ENCODE measurements at regions not wholly inside any gene's neighbourhood (a gene's known extent, or its start where the extent isn't known, plus 50 kb on each side); places are given as distances from the start of the nearest gene placed in this dataset.

DNA sequence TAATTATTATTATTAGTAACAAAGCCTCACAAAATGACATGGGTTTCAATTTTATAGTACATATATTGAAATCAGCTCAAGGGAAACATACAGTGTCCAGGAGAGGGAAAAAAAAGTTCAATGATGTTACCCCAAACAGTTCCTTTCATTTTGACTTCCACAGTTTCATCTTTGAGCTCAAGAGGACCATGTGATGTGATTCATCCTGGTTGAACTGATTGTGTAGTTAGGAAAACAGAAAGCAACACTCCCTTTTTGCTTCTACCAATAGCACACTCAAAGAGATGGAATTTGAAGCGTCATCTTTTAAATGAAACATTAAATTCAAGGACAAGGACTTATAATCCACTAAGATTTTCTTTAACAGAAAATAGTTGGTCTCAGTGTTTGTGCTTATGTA, 461.0 kb downstream of the FOXG1 start (continued):
- TF ChIP-seq GLI2 (tag by site-specific recombination; IDR thresholded peaks at IDR 0.05; ENCODE audit: borderline replicate concordance, low read depth) = no peak

DNA sequence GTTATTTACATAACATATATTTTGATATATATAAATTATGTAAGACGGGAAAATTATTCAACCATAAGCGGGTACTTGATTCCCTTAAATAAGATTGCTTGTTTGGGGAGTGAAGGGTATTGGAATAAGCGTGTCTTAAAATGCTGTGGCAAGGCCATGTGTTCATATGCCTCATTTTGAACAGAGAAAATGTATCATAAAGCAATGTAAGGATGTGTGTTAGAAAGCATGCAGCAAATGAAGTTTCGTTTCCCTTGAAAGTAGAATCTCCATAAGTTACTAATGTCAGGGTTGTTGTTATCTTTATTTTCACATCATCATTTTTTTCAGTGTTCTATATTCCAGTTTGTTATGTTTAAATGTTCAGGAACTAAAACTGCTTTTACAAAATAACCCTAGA, 465.6 kb downstream of the FOXG1 start:
- no peak overlapping the region for H3K4me3 ChIP-seq (ENCODE audit: low read depth, low read length)
- no peaks in the 10 kb centered on the region for H3K4me1 ChIP-seq (ENCODE audit: control insufficient read depth, insufficient read depth, low read length)
- ChIA-PET POLR2A (no interaction called here), CTCF (interaction anchor here (0.8 kb wide), 1 partner anchor 11 kb away, joined by 3 read pairs; no protein-coding TSS in a partner anchor)
- H3K9me3 ChIP-seq (ENCODE audit: control insufficient read depth, insufficient read depth, low read depth, low read length) = no peaks in the 10 kb centered on the region
- no peaks in the 10 kb centered on the region for H3K36me3 ChIP-seq (ENCODE audit: control insufficient read depth in 2 of 2, insufficient read depth in 1 of 2, low read length in 2 of 2)
- H3K27ac ChIP-seq (ENCODE audit: extremely low read depth, low read depth, low read length) = no peak overlapping the region
- no peak for TF ChIP-seq ZNF623 (tag by site-specific recombination; IDR thresholded peaks at IDR 0.05)
- no peak for TF ChIP-seq ZNF37A (tag by site-specific recombination; IDR thresholded peaks at IDR 0.05)

DNA sequence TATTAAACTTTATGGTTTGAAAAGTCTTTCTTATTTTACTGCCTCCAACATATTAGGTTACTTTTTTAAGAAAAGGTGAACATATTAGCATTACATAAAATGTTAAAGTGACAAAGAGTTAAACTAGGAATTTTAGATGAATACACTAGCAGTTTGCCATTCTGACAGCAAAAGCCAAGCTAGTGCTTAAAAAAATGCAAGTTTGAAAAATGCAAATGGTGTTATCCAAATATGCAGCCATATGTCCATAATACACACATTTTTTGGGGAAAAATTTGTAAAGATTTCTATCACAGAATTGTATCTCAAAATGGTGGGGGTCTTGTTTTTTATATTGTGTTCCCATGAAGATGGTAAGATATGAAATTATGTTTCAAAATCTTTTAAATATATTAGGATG, 466.1 kb downstream of the FOXG1 start:
- Histone ChIP-seq H3K4me3 (ENCODE audit: low read depth, low read length) (no peak overlapping the region), H3K36me3 (ENCODE audit: control insufficient read depth in 2 of 2, insufficient read depth in 1 of 2, low read length in 2 of 2) (no peaks in the 10 kb centered on the region), H3K9me3 (ENCODE audit: control insufficient read depth, insufficient read depth, low read depth, low read length) (no peaks in the 10 kb centered on the region), H3K27ac (ENCODE audit: extremely low read depth, low read depth, low read length) (no peak overlapping the region), H3K4me1 (ENCODE audit: control insufficient read depth, insufficient read depth, low read length) (no peaks in the 10 kb centered on the region)
- POLR2A ChIA-PET = no interaction called here
- CTCF ChIA-PET = interaction anchor here (0.8 kb wide), 1 partner anchor 11 kb away, joined by 3 read pairs; no protein-coding TSS in a partner anchor
- TF ChIP-seq BCL11A (tag by site-specific recombination; IDR thresholded peaks at IDR 0.05; ENCODE audit: low read depth) = no peak
- no peak for TF ChIP-seq FEZF1 (tag by site-specific recombination; IDR thresholded peaks at IDR 0.05)

DNA sequence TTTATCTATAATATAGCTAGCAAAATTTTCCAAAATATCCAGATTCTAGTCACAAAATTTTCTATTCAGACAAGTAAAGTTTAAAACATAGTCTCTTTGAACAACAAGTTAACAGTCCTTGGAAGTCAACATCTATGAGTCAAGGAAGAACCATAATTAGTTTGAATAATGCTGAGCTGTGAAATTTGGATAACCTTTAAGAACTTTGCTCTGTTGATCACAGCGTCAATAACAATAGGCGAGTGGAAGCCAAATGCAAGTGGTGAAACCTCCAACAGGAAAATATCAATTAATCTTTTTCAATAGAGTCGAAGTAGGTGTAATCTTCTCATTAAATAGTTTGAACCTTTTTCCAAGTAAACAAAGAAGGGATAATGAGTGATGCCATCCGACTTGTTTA, 466.6 kb downstream of the FOXG1 start:
- no peak overlapping the region for H3K4me3 ChIP-seq (ENCODE audit: low read depth, low read length)
- CTCF ChIA-PET = interaction anchor here (0.8 kb wide), 1 partner anchor 10 kb away, joined by 3 read pairs; no protein-coding TSS in a partner anchor
- POLR2A ChIA-PET = no interaction called here
- H3K36me3 ChIP-seq (ENCODE audit: control insufficient read depth in 2 of 2, insufficient read depth in 1 of 2, low read length in 2 of 2) = no peaks in the 10 kb centered on the region
- H3K4me1 ChIP-seq (ENCODE audit: control insufficient read depth, insufficient read depth, low read length) = no peaks in the 10 kb centered on the region
- H3K27ac ChIP-seq (ENCODE audit: extremely low read depth, low read depth, low read length) = no peak overlapping the region
- H3K9me3 ChIP-seq (ENCODE audit: control insufficient read depth, insufficient read depth, low read depth, low read length) = no peaks in the 10 kb centered on the region
- TF ChIP-seq ZNF423 (tag by site-specific recombination; IDR thresholded peaks at IDR 0.05) (no peak), ZNF214 (tag by site-specific recombination; IDR thresholded peaks at IDR 0.05; ENCODE audit: borderline replicate concordance) (no peak), ZNF596 (tag by site-specific recombination; IDR thresholded peaks at IDR 0.05) (no peak), SALL2 (tag by site-specific recombination; IDR thresholded peaks at IDR 0.05; ENCODE audit: borderline replicate concordance) (no peak), ZFP69B (tag by site-specific recombination; IDR thresholded peaks at IDR 0.05) (no peak), ZNF112 (tag by site-specific recombination; IDR thresholded peaks at IDR 0.05) (no peak), ZBTB48 (tag by site-specific recombination; IDR thresholded peaks at IDR 0.05) (no peak), ZEB2 (tag by site-specific recombination; IDR thresholded peaks at IDR 0.05) (no peak), MZF1 (tag by site-specific recombination; IDR thresholded peaks at IDR 0.05; ENCODE audit: borderline replicate concordance) (no peak), ZNF2 (tag by site-specific recombination; IDR thresholded peaks at IDR 0.05) (no peak), ZNF791 (tag by site-specific recombination; IDR thresholded peaks at IDR 0.05) (no peak), ZNF610 (tag by site-specific recombination; IDR thresholded peaks at IDR 0.05; ENCODE audit: borderline replicate concordance) (no peak)
- TF ChIP-seq, protein P1, sequence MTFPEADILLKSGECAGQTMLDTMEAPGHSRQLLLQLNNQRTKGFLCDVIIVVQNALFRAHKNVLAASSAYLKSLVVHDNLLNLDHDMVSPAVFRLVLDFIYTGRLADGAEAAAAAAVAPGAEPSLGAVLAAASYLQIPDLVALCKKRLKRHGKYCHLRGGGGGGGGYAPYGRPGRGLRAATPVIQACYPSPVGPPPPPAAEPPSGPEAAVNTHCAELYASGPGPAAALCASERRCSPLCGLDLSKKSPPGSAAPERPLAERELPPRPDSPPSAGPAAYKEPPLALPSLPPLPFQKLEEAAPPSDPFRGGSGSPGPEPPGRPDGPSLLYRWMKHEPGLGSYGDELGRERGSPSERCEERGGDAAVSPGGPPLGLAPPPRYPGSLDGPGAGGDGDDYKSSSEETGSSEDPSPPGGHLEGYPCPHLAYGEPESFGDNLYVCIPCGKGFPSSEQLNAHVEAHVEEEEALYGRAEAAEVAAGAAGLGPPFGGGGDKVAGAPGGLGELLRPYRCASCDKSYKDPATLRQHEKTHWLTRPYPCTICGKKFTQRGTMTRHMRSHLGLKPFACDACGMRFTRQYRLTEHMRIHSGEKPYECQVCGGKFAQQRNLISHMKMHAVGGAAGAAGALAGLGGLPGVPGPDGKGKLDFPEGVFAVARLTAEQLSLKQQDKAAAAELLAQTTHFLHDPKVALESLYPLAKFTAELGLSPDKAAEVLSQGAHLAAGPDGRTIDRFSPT (tag by site-specific recombination; IDR thresholded peaks at IDR 0.05) = no peak
- TF ChIP-seq, protein P2, sequence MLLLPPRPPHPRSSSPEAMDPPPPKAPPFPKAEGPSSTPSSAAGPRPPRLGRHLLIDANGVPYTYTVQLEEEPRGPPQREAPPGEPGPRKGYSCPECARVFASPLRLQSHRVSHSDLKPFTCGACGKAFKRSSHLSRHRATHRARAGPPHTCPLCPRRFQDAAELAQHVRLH (tag by site-specific recombination; IDR thresholded peaks at IDR 0.05) = no peak
- TF ChIP-seq, protein P3, sequence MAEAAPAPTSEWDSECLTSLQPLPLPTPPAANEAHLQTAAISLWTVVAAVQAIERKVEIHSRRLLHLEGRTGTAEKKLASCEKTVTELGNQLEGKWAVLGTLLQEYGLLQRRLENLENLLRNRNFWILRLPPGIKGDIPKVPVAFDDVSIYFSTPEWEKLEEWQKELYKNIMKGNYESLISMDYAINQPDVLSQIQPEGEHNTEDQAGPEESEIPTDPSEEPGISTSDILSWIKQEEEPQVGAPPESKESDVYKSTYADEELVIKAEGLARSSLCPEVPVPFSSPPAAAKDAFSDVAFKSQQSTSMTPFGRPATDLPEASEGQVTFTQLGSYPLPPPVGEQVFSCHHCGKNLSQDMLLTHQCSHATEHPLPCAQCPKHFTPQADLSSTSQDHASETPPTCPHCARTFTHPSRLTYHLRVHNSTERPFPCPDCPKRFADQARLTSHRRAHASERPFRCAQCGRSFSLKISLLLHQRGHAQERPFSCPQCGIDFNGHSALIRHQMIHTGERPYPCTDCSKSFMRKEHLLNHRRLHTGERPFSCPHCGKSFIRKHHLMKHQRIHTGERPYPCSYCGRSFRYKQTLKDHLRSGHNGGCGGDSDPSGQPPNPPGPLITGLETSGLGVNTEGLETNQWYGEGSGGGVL (tag by site-specific recombination; IDR thresholded peaks at IDR 0.05) = no peak
- TF ChIP-seq, protein P4, sequence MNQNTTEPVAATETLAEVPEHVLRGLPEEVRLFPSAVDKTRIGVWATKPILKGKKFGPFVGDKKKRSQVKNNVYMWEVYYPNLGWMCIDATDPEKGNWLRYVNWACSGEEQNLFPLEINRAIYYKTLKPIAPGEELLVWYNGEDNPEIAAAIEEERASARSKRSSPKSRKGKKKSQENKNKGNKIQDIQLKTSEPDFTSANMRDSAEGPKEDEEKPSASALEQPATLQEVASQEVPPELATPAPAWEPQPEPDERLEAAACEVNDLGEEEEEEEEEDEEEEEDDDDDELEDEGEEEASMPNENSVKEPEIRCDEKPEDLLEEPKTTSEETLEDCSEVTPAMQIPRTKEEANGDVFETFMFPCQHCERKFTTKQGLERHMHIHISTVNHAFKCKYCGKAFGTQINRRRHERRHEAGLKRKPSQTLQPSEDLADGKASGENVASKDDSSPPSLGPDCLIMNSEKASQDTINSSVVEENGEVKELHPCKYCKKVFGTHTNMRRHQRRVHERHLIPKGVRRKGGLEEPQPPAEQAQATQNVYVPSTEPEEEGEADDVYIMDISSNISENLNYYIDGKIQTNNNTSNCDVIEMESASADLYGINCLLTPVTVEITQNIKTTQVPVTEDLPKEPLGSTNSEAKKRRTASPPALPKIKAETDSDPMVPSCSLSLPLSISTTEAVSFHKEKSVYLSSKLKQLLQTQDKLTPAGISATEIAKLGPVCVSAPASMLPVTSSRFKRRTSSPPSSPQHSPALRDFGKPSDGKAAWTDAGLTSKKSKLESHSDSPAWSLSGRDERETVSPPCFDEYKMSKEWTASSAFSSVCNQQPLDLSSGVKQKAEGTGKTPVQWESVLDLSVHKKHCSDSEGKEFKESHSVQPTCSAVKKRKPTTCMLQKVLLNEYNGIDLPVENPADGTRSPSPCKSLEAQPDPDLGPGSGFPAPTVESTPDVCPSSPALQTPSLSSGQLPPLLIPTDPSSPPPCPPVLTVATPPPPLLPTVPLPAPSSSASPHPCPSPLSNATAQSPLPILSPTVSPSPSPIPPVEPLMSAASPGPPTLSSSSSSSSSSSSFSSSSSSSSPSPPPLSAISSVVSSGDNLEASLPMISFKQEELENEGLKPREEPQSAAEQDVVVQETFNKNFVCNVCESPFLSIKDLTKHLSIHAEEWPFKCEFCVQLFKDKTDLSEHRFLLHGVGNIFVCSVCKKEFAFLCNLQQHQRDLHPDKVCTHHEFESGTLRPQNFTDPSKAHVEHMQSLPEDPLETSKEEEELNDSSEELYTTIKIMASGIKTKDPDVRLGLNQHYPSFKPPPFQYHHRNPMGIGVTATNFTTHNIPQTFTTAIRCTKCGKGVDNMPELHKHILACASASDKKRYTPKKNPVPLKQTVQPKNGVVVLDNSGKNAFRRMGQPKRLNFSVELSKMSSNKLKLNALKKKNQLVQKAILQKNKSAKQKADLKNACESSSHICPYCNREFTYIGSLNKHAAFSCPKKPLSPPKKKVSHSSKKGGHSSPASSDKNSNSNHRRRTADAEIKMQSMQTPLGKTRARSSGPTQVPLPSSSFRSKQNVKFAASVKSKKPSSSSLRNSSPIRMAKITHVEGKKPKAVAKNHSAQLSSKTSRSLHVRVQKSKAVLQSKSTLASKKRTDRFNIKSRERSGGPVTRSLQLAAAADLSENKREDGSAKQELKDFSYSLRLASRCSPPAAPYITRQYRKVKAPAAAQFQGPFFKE (tag by site-specific recombination; IDR thresholded peaks at IDR 0.05; ENCODE audit: borderline replicate concordance) = no peak
